ENCODE measurements at regions not wholly inside any gene's neighbourhood (a gene's known extent, or its start where the extent isn't known, plus 50 kb on each side); places are given as distances from the start of the nearest gene placed in this dataset.

GRCh38 chr2:181764095-181764963, 84.0 kb upstream of the NEUROD1 start:
- DNase-seq (ENCODE audit: low spot score in 2 of 2) = no peak
- no peak overlapping the region for H3K27ac ChIP-seq
- no peak overlapping the region for H3K4me3 ChIP-seq
- 71 to 76% methylated on average over 4 of the region's 4 CpGs for WGBS, 2 donors
- H3K27me3 ChIP-seq = no peaks in the 10 kb centered on the region
- H3K36me3 ChIP-seq = no peaks in the 10 kb centered on the region
- TF ChIP-seq POLR2A (IDR thresholded peaks at IDR 0.05) (no peak), EP300 (IDR thresholded peaks at IDR 0.05) (no peak), CTCF (IDR thresholded peaks at IDR 0.05) (no peak)
- H3K9me3 ChIP-seq = no peaks in the 10 kb centered on the region
- H3K4me1 ChIP-seq = peaks cover 0 to 20% (median 0%) of the 10 kb centered on the region in 4 donors

- no peaks in the 10 kb centered on the region for H3K9me3 ChIP-seq
- no peak for TF ChIP-seq CTCF (IDR thresholded peaks at IDR 0.05)
- TF ChIP-seq EP300 (IDR thresholded peaks at IDR 0.05) = no peak
- TF ChIP-seq POLR2A (IDR thresholded peaks at IDR 0.05) = no peak
These were observed 85.8 kb upstream of the NEUROD1 start for GRCh38 chr2:181766129-181766528.

GRCh38 chr2:181770150-181770549, 89.8 kb upstream of the NEUROD1 start:
- Histone ChIP-seq H3K27me3 (no peaks in the 10 kb centered on the region), H3K36me3 (no peaks in the 10 kb centered on the region), H3K4me3 (no peak overlapping the region), H3K4me1 (peaks cover 0 to 8% (median 0%) of the 10 kb centered on the region in 4 donors), H3K27ac (no peak overlapping the region), H3K9me3 (no peaks in the 10 kb centered on the region)
- no peak for TF ChIP-seq POLR2A (IDR thresholded peaks at IDR 0.05)
- TF ChIP-seq EP300 (IDR thresholded peaks at IDR 0.05) = no peak
- TF ChIP-seq CTCF (IDR thresholded peaks at IDR 0.05) = no peak
- no peak for DNase-seq (ENCODE audit: low spot score in 2 of 2)

More at GRCh38 chr2:181766129-181766528, 85.8 kb upstream of the NEUROD1 start:
- Histone ChIP-seq H3K4me1 (peaks cover 0 to 10% (median 0%) of the 10 kb centered on the region in 4 donors), H3K27me3 (no peaks in the 10 kb centered on the region), H3K36me3 (no peaks in the 10 kb centered on the region), H3K27ac (no peak overlapping the region), H3K4me3 (no peak overlapping the region)
- no peak for DNase-seq (ENCODE audit: low spot score in 2 of 2)

GRCh38 chr2:181771356-181771755, 91.0 kb upstream of the NEUROD1 start:
- no peaks in the 10 kb centered on the region for H3K9me3 ChIP-seq
- H3K4me3 ChIP-seq = no peak overlapping the region
- no peaks in the 10 kb centered on the region for H3K27me3 ChIP-seq
- 49 to 60% methylated on average over 2 of the region's 2 CpGs for WGBS, 2 donors
- TF ChIP-seq POLR2A (IDR thresholded peaks at IDR 0.05) (no peak), EP300 (IDR thresholded peaks at IDR 0.05) (no peak), CTCF (IDR thresholded peaks at IDR 0.05) (no peak)
- H3K4me1 ChIP-seq = peaks cover 0 to 9% (median 0%) of the 10 kb centered on the region in 4 donors
- DNase-seq (ENCODE audit: low spot score in 2 of 2) = no peak
- no peaks in the 10 kb centered on the region for H3K36me3 ChIP-seq
- peak overlapping the region in 1 of 4 donors; percentile 60 for H3K27ac ChIP-seq

GRCh38 chr2:181772334-181772733, 92.0 kb upstream of the NEUROD1 start:
- no peak for DNase-seq (ENCODE audit: low spot score in 2 of 2)
- TF ChIP-seq CTCF (IDR thresholded peaks at IDR 0.05) = no peak
- TF ChIP-seq POLR2A (IDR thresholded peaks at IDR 0.05) = no peak
- TF ChIP-seq EP300 (IDR thresholded peaks at IDR 0.05) = no peak
- H3K4me1 ChIP-seq = peaks cover 0 to 10% (median 4%) of the 10 kb centered on the region in 4 donors
- 94% methylated on average over 4 of the region's 4 CpGs for WGBS, 2 donors
- H3K4me3 ChIP-seq = no peak overlapping the region
- H3K9me3 ChIP-seq = no peaks in the 10 kb centered on the region
- no peaks in the 10 kb centered on the region for H3K27me3 ChIP-seq
- no peaks in the 10 kb centered on the region for H3K36me3 ChIP-seq
- H3K27ac ChIP-seq = peak overlapping the region in 1 of 4 donors; percentile 60

All from tibial nerve (tissue), 4 donors.